ENCODE measurements at regions not wholly inside any gene's neighbourhood (a gene's known extent, or its start where the extent isn't known, plus 50 kb on each side); places are given as distances from the start of the nearest gene placed in this dataset.

DNA sequence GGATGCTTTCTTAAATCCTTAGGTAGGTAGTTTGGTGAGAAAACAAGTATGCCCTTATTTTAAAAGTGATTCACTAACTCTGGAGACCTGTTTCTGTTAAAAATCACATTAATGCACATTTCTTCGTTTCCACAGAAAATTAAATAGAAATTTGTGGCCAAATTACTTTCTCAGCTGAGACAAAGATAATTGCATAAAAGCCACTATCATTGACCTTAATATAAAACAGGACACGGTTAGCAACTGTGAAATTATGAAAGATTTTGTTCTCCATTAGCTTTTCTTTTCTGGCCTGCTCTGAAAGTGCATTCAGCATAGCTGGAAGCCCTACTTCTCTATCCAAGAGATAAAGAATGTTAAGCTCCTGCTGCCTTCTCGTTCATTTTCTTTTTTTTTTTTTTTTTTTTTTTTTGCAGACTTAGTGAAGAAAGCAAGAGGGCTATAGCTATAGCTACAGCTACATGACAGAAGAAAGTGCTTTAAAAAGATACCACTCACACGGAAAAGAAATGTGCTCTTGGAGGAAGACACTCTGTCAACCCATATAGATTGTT is 576.9 kb downstream of the OTOL1 start:
- Mint-ChIP-seq H3K4me3 (no peak overlapping the region), H3K27me3 (ENCODE audit: low read depth) (no peaks in the 10 kb centered on the region), H3K9me3 (no peaks in the 10 kb centered on the region), H3K36me3 (no peaks in the 10 kb centered on the region), H3K4me1 (peaks cover 2% of the 10 kb centered on the region), H3K27ac (no peak overlapping the region)
- DNase-seq (ENCODE audit: low spot score in 2 of 2, unreplicated experiment in 2 of 2): no peak
- TF ChIP-seq, protein P1, sequence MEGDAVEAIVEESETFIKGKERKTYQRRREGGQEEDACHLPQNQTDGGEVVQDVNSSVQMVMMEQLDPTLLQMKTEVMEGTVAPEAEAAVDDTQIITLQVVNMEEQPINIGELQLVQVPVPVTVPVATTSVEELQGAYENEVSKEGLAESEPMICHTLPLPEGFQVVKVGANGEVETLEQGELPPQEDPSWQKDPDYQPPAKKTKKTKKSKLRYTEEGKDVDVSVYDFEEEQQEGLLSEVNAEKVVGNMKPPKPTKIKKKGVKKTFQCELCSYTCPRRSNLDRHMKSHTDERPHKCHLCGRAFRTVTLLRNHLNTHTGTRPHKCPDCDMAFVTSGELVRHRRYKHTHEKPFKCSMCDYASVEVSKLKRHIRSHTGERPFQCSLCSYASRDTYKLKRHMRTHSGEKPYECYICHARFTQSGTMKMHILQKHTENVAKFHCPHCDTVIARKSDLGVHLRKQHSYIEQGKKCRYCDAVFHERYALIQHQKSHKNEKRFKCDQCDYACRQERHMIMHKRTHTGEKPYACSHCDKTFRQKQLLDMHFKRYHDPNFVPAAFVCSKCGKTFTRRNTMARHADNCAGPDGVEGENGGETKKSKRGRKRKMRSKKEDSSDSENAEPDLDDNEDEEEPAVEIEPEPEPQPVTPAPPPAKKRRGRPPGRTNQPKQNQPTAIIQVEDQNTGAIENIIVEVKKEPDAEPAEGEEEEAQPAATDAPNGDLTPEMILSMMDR (IDR thresholded peaks at IDR 0.05; ENCODE audit: unreplicated experiment): no peak

- Mint-ChIP-seq H3K4me1 (peaks cover 2% of the 10 kb centered on the region), H3K9me3 (no peaks in the 10 kb centered on the region), H3K4me3 (no peak overlapping the region), H3K27ac (no peak overlapping the region), H3K27me3 (ENCODE audit: low read depth) (no peaks in the 10 kb centered on the region), H3K36me3 (no peaks in the 10 kb centered on the region)
- TF ChIP-seq, protein P1 (IDR thresholded peaks at IDR 0.05; ENCODE audit: unreplicated experiment): no peak
- DNase-seq (ENCODE audit: low spot score in 2 of 2, unreplicated experiment in 2 of 2): no peak
These were observed 580.5 kb downstream of the OTOL1 start for GRCh38 chr3:162077108-162077507.

DNA sequence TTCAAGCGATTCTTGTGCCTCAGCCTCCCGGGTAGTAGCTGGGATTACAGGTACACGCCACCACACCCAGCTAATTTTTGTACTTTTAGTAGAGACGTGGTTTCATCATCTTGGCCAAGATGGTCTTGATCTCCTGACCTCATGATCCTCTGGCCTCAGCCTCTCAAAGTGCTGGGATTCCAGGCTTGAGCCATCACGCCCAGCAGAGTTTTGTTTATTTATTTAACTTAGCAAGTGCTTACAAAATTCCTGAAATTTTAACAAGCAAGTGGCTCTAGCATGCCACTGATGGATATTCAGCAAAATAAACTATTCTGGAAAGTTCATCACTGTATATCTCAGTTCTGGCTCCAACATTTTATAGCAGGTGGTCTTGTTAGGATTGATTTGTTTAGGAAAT is 585.9 kb downstream of the OTOL1 start:
- TF ChIP-seq, protein P1 (IDR thresholded peaks at IDR 0.05; ENCODE audit: unreplicated experiment): no peak
- no peaks in the 10 kb centered on the region for H3K4me1 Mint-ChIP-seq

DNA sequence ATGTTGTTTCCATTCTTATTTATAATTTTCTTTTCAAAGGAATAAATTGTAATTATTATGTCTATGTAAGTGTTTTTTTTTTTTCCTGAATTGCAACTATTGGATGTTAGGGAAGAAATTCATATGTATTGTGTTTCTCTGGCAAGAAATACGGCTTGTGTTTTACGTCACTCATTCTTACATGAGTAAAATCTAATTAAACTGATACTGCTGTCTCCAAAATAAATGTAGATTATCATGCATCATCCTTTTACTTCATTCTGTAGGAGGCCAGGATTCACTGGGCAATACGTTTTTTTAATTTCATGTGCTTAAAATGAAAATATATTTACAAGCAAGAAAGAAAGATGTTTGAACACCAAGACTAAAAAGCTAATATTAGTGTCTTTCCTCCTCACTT is 590.8 kb downstream of the OTOL1 start:
- no peak overlapping the region for H3K27ac Mint-ChIP-seq
- no peaks in the 10 kb centered on the region for H3K36me3 Mint-ChIP-seq
- no peaks in the 10 kb centered on the region for H3K4me1 Mint-ChIP-seq
- H3K4me3 Mint-ChIP-seq: no peak overlapping the region
- TF ChIP-seq, protein P1 (IDR thresholded peaks at IDR 0.05; ENCODE audit: unreplicated experiment): no peak
- no peak for DNase-seq (ENCODE audit: low spot score in 2 of 2, unreplicated experiment in 2 of 2)
- peaks cover 6% of the 10 kb centered on the region for H3K9me3 Mint-ChIP-seq
- H3K27me3 Mint-ChIP-seq (ENCODE audit: low read depth): no peaks in the 10 kb centered on the region

More for the DNA sequence above, 585.9 kb downstream of the OTOL1 start:
- Mint-ChIP-seq H3K27me3 (ENCODE audit: low read depth) (no peaks in the 10 kb centered on the region), H3K4me3 (no peak overlapping the region), H3K36me3 (no peaks in the 10 kb centered on the region), H3K9me3 (no peaks in the 10 kb centered on the region), H3K27ac (no peak overlapping the region)
- DNase-seq (ENCODE audit: low spot score in 2 of 2, unreplicated experiment in 2 of 2): no peak

DNA sequence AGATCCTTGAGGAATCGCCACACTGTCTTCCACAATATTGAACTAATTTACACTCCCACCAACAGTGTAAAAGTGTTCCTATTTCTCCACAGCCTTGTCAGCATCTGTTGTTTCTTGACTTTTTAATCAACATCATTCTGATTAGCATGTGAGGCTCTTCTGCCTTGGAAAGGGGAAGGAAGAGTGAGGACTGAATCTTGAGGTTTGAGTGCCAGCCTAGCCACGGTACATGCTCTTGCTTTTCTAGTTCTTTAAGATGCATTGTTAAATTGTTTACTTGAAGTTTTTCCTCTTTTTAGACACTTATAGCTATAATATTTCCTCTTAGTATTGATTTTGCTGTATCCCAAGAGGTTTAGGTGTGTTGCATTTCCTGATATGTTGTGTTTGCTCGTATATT is 596.1 kb downstream of the OTOL1 start:
- peaks cover 13% of the 10 kb centered on the region for H3K9me3 Mint-ChIP-seq
- H3K36me3 Mint-ChIP-seq: no peaks in the 10 kb centered on the region
- no peaks in the 10 kb centered on the region for H3K27me3 Mint-ChIP-seq (ENCODE audit: low read depth)
- H3K27ac Mint-ChIP-seq: no peak overlapping the region
- DNase-seq (ENCODE audit: low spot score in 2 of 2, unreplicated experiment in 2 of 2): no peak
- no peak overlapping the region for H3K4me3 Mint-ChIP-seq
- TF ChIP-seq, protein P1 (IDR thresholded peaks at IDR 0.05; ENCODE audit: unreplicated experiment): no peak
- no peaks in the 10 kb centered on the region for H3K4me1 Mint-ChIP-seq

GRCh38 chr3:162094301-162094700 is 597.7 kb downstream of the OTOL1 start:
- no peak for DNase-seq (ENCODE audit: low spot score in 2 of 2, unreplicated experiment in 2 of 2)
- H3K4me3 Mint-ChIP-seq: no peak overlapping the region
- TF ChIP-seq, protein P1 (IDR thresholded peaks at IDR 0.05; ENCODE audit: unreplicated experiment): no peak
- no peaks in the 10 kb centered on the region for H3K36me3 Mint-ChIP-seq
- peaks cover 13% of the 10 kb centered on the region for H3K9me3 Mint-ChIP-seq
- H3K27me3 Mint-ChIP-seq (ENCODE audit: low read depth): no peaks in the 10 kb centered on the region
- no peak overlapping the region for H3K27ac Mint-ChIP-seq
- H3K4me1 Mint-ChIP-seq: no peaks in the 10 kb centered on the region

All from mesothelial cell of epicardium (in vitro differentiated cells).